ENCODE measurements at regions not wholly inside any gene's neighbourhood (a gene's known extent, or its start where the extent isn't known, plus 50 kb on each side); places are given as distances from the start of the nearest gene placed in this dataset.

DNA sequence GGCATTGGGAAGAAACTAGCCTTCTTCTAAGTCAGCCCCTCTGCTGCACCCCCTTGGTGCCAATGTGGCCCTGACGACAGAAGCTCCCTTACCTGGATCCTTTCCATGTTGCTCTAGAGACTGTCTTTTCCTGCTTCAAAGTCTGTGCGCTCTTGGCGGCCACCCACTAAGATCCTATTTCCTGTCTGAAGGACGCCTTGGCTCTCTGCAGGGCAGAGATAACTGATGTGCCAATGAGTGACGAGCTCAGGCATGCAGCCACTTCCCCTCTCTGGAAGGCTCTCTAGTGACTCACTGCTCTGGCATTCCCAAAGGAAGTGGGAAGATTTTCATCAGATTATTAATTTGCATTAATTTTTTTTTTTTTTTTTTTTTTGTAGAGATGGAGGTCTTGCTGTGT lies 273.5 kb downstream of the CDH20 start:
- TF ChIP-seq POLR2AphosphoS5 (IDR thresholded peaks at IDR 0.05; ENCODE audit: insufficient read depth, low read depth, low read length) (peak; percentile 99), EZH2 (IDR thresholded peaks at IDR 0.05; ENCODE audit: borderline replicate concordance, low read depth, low read length, severe bottlenecking) (no peak), POLR2A (IDR thresholded peaks at IDR 0.05; ENCODE audit: low read depth, low read length) (peak; percentile 87), MAX (IDR thresholded peaks at IDR 0.05; ENCODE audit: insufficient read depth, insufficient read length) (no peak), GATA2 (IDR thresholded peaks at IDR 0.05; ENCODE audit: insufficient read depth, insufficient read length, low read depth, low read length) (peak; percentile 100), MYC (IDR thresholded peaks at IDR 0.05; ENCODE audit: low read depth, low read length) (no peak)
- TF ChIP-seq, protein P1, sequence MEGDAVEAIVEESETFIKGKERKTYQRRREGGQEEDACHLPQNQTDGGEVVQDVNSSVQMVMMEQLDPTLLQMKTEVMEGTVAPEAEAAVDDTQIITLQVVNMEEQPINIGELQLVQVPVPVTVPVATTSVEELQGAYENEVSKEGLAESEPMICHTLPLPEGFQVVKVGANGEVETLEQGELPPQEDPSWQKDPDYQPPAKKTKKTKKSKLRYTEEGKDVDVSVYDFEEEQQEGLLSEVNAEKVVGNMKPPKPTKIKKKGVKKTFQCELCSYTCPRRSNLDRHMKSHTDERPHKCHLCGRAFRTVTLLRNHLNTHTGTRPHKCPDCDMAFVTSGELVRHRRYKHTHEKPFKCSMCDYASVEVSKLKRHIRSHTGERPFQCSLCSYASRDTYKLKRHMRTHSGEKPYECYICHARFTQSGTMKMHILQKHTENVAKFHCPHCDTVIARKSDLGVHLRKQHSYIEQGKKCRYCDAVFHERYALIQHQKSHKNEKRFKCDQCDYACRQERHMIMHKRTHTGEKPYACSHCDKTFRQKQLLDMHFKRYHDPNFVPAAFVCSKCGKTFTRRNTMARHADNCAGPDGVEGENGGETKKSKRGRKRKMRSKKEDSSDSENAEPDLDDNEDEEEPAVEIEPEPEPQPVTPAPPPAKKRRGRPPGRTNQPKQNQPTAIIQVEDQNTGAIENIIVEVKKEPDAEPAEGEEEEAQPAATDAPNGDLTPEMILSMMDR (IDR thresholded peaks at IDR 0.05; ENCODE audit: extremely low read depth in 1 of 2, insufficient read depth in 1 of 2, low read depth in 1 of 2, low read length in 2 of 2) = no peak

Data from endothelial cell of umbilical vein (primary cell).